GM18858 (cell line): ENCODE measurements at regions not wholly inside any gene's neighbourhood (a gene's known extent, or its start where the extent isn't known, plus 50 kb on each side); places are given as distances from the start of the nearest gene placed in this dataset.
"Not testable (repeated sequence)": the region's sequence is repeated elsewhere in the genome, so short reads cannot be mapped to it uniquely, and the experiment has no call there.

Source experiments
- ATAC-seq: cut with Tn5 transposase; IDR thresholded peaks from one replicate; pipeline ENCODE4 v1.9.1; 2021; ENCODE audit not compliant: unreplicated experiment

DNA sequence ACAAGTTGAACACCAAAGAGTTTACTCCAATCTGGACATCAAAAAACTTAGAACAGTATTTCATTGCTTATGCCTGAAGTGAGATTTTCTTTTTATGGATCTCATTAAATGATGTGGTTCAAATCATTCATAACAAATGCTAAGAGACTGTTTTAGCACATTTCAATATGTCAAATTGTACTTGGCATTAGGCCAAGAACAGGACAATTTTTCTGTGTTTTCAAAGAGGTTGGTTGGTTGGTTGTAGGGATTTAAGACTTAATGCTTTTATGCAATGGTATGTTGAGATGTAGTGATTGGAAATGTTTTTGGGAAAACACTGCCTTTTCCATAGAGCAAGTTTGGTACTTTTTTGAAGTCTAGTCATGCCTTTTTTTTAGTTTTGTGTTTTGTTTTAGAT lies 510.4 kb downstream of the ZNF674 start:
- no peak for ATAC-seq

DNA sequence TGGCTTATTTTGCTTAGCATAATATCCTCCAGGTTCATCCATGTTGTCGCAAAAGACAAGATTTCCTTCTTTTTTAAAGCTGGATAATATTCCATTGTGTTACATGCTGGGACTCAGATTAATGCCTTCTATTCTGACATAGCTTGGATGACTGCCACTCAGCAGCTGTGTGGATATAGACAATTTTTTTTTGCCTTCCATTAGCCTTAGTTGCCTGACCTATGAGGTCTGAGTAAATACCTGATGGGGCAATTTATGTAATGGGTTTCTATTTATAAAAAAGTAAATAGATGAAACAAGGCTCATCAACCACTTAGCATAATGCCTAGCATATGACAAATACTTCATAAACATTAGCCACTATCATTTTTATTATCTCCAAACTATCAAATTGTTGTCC lies 515.4 kb downstream of the ZNF674 start:
- no peak for ATAC-seq

DNA sequence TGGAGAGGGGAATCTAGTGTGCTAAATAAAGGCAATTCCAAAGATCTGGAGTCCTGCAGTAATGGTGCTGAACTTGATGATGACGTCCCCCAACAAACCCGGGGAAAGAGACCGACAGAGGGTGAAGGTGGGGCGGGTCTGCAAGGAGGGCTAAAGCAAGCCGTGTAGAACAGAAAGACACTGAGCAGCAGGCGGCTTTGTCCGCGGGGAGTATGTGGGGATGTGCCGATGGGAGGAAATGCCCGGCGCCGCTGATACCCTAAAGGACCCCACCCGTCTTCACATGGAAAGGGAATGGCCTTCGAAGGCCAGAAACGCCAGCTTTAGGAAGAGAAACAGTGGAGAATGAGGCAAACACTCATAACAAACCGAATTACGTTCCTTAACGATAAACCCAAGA lies 528.9 kb downstream of the ZNF674 start:
- no peak for ATAC-seq

DNA sequence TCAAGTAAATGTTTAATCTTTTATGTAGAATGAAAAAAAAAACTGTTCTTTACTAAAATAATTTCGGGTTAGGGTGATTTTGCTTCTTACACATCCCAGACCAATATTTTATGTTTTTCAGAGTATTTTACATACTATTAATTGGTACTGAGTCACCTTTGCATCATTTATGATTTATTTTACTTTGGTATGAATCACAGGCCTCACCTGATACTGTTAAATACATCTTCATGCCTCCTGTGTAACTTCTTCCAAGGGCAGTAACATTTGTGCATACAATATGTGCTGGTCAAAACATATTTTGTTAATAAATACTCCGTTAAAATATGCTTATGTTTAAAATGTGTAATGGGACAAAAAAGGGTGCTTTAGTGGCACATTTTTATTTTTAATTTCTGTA lies 529.6 kb downstream of the ZNF674 start:
- no peak for ATAC-seq

DNA sequence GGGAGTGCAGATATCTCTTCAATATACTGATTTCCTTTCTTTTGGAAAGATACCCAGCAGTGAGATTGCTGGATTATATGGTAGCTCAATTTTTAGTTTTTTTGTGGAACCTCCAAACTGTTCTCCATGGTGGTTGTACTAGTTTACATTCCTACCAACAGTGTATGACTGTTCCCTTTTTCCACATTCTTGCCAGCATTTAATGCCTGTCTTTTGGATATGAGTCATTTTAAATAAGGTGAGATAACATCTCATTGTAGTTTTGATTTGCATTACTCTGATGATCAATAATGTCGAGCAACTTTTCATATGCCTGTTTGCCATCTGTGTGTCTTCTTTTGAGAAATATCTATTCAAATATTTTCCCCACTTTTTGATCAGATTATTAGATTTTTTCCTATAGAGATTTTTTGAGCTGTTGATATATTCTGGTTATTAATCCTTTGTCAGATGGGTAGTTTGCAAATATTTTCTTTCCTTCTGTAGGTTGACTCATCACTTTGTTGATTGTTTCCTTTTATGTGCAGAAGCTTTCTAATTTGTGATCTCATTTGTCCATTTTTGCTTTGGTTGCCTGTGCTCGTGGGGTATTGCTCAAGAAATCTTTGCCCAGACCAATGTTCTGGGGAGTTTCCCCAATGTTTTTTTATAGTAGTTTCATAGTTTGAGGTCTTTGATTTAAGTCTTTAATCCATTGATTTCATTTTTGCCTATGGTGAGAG lies 552.7 kb downstream of the ZNF674 start:
- no peak for ATAC-seq

DNA sequence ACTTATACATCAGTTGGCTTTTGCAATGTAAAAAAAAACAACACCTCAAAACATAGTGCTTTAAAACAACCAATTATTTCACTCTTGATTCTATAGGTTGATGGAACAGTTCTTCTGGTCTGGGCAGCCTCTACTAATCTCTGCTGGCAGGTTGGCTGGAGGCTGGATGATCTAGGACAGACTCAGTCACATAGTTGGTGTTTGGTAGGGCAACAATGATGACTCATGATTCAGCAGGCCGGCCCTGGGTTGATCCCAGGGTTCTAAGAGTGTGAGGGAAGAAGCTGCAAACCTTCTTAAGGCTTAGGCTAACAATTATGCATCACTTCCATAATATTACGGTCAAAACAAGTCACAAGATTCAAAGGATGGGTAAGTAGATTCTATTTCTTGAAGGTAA lies 558.2 kb downstream of the ZNF674 start:
- no peak for ATAC-seq

DNA sequence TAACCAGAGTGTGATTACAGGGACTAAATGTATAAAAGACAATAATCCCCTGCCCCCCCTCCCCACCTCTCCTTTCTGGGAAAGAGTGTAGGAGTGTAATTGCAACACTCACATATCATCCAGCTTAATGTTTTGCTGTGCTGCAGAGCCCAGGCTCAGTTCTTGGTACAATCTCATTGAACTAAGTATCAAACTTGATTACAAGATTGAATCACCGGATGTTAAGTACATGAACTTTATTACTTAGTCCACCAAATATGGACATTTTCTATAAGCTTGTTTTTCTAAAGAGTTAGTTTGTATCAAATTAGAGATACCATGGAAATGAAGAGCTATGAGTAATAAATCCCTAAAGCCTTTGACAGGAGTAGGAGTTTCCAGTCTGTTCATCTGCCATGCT lies 559.1 kb downstream of the ZNF674 start:
- ATAC-seq, result no peak

DNA sequence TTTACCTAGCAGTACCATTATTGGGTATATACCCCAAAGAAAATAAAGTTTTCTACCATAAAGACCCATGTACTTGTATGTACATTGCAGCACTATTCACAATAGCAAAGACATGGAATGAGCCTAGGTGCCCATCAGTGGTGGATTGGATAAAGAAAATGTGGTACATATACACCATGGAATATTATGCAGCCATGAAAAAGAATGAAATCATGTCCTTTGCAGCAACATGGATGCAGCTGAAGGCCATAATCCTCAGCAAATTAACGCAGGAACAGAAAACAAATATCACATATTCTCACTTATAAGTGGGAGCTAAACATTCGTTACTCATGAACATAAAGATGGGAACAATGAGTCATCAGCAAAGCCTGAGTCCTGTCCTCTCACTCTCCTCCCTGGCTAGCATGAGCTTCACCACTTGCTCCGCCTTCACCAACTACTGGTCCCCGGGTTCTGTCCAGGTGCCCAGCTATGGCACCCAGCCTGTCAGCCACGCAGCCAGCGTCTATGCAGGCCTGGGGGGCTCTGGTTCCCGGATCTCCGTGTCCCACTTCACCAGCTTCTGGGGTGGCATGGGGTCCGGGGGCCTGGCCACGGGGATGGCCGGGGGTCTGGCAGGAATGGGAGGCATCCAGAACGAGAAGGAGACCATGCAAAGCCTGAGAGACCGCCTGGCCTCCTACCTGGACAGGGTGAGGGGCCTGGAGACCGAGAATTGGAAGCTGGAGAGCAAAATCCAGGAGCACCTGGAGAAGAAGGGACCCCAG lies 562.1 kb downstream of the ZNF674 start:
- not testable (repeated sequence) for ATAC-seq

DNA sequence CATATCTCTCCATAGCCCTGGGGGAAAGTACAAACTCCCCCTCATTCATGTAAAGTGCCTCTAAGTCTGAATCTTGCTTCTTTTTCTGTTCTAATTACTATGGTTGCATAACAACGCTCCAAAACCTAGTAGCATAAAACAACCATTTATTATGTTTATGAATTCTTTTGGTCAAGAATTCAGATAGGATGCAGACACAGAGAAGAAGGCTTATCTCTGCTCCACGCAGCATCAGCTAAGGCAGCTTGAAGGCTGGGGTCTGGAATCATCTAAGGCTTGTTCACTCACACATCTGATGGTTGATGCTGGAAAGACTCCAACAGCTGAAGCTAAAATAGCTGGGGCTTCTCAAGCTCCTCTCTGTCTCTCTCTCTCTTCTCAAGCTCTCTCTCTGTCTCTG lies 564.5 kb downstream of the ZNF674 start:
- ATAC-seq, result no peak

DNA sequence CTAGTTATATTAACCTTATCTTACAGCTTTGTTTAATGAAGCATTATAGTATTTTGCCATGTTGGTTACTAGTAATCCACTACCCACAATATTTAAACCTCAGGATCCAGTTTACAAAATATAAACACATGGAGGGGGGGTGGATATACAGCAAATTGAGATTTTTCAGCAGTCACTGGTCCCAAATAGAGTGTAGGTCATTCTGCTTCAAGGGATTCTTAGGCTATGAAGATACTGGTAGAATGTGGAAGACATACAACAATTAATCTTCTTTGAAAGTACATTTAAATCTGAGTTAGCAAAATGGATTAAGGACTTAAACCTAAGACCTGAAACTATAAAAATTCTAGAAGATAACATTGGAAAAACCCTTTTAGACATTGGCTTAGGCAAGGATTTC lies 569.6 kb downstream of the ZNF674 start:
- ATAC-seq, result no peak

DNA sequence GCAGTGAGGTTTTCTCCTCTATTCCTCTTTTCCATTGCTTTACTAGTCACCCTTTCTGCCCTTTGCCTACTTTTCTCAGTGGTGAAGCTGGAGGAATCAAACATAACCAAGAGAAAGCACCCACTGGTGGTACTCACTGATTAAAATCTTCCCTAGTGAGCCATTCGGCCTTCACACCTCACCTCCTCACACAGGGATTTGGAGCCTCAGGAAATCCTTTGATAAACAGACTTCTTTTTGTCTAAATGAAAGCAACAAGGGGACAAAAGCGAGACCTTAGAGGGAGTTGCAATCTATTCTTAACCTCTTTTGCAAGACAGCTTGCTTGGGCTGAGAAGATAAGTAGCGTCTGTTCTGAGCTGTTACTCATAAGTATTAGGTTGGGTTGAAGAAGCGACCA lies 572.6 kb downstream of the ZNF674 start:
- ATAC-seq, result no peak

DNA sequence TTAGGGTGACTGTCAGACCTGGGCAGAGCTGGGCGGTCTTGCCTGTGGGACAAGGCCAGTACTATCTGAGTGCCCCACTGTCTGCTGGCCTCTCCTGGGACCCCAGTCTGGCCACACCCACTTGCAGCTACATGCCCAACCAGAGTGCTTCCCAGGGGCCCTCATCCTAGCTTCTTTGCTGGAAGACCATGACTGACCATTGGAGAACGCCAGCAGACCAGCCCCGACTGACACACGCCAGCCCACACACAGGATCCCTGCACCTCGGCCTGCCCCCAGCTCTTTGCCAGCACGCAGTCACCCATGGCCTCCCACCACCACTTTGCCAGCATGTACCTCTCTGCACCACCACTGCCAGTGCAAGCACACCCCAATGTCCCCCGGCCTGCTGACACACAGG lies 585.7 kb downstream of the ZNF674 start:
- ATAC-seq, result no peak

DNA sequence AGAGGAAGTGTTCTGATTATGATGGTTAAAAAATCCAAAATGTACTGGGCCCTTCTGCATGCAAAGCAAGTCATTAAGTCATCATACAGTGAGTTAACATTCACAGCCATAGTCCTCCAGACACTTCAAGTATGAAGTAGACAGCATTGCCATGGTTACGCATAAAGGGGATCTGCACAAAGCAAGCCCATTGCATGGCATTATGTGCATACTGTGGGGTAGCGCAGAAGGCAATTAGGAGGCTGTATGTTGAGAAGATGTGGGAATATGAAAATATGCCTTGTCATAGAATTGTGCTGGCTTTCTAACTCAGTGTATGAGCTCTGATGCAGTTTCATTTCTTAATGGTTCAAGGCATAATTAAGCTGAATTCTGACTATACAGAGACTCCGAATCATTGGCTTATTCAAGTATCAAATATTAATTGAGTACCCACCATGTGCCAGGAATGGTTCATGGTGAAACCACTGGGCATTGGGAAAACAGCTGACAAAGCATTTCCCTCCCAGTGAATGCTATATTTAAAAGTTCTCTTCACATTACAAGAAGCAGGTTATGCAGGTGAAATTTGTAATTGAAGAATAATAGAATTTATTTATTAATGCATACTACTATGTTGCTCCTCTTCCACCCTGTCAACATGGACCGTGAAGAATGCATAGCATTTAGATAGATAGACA lies 588.9 kb downstream of the ZNF674 start:
- ATAC-seq, result no peak

DNA sequence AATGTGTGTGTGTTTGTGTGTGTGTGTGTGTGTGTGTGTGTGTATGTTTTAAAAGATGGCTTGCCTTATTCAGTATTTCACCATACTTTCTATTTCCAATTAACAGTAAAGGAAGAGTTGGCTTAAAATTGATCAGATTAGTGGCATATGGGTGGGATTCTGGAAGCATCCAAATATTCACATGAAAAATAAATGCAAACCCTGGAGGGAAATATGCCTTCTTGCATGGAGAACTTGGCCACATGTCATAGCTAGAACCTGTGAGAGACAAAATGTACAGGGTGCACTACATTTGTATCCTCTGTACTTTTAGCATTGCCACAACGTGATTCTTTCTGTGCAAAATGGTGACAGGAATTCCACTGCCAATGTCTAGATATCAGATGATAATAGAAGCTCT lies 589.6 kb downstream of the ZNF674 start:
- ATAC-seq, result no peak

DNA sequence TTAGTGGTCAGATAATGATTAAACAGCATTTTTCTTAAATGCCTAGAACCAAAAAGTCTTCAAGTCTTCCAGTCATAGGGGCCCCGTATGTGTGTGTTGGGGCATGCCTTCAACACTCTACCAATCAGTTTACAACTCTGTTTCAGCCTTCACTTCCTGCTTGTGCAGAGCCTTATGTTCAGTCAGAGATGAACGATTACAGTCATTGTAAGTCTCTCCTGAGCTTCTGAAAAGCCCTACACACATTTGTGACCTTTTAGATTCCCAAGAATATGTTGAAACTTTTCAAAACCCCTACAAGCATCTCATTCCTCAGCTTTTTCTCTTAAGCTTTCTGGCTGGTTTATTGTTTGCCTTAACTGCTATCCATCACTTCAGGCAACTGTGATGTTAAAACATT lies 591.2 kb downstream of the ZNF674 start:
- no peak for ATAC-seq

DNA sequence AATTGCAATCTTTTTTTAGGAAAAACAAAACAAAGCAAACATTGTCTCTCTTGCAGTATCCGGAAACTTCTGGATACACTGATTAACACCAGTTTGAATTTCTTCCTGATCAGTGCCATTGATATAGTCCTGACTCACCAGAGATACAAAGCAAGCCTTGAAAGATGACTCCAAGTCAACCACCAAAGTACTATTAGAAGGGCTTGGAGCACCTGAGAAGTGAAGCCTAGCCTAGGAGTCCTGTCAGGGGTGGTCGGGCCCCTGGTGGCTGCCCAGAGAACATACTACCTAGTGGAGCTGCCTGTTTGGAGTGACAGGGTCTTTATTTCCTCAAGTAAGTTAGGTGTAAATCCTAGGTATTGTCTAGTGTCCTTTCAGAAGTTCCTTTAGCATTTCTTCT lies 593.2 kb downstream of the ZNF674 start:
- no peak for ATAC-seq

DNA sequence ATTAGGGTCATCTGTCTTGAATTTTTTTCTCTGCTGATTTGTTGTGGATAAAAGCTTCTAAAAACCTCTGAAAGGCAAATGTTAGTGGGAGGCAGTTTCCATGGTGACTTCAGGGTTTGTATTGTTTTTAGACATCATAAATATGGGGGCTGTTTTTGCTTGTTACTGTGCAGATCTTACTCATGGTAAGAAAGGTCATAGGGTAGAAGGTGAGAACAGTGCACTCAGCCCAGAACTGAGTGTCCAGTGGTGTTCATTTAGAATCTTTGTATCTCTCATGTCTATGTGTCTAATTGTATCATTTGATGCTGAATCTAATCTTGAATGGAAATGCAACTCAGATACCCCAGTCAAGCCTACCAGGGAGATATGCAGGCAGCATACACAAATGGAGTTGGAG lies 609.8 kb downstream of the ZNF674 start:
- no peak for ATAC-seq

DNA sequence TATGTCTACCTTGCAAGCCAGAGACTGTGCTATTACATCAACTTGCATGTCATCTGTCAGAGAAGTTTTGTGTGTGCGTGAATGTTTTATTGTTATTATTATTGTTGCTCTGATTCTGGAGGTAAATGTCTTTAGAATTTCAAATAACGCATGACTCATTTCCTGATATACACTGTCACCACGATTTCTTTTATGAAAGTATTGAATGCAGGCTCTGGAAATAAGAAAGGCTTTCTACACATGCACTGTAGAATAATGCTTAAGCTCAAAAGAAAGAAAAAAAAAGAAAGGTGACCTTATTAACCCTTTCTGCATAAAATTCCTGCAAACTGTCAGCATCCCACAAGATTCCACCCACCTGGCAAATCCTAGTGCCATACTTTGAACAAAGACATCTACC lies 632.9 kb downstream of the ZNF674 start:
- ATAC-seq, result no peak

DNA sequence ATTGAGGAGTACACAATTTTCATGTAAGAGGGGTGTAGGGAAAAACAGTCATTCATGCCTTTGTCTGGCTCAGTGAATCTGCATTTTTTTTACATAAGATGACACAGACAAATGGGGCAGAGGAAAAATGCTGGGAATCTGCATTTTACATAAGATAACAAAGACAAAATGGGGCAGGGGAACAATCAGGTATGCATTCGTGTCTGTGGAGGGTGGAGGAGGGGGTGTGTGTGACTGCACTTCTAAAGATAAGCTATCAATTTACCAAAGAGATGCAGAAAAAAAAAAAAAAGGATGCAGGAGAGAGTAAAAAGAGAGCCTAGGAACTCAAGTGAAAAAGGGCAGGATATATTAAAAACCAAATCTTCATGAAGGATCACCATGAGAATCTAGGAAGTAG lies 637.4 kb downstream of the ZNF674 start:
- ATAC-seq, result no peak

DNA sequence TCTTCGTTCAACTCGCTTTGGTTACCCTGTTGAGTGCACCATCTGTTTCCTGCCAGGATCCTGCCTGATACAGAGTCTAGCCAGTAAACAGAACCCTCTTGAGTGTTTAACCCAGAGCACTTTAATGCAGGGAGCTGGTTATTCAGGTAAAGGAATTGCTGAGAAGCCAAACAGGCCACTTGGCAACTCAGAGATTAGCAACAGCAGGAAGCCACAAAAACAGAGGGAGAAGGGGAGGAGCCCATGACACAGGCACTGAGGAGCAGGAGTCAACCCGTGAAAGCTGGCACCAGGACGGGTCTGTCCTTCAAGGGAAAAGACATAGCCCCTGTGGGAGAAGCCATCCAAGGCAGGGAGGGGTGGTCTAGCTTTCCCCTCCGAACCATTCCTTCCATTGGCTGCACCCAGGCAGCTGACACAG lies 641.4 kb downstream of the ZNF674 start:
- no peak for ATAC-seq

DNA sequence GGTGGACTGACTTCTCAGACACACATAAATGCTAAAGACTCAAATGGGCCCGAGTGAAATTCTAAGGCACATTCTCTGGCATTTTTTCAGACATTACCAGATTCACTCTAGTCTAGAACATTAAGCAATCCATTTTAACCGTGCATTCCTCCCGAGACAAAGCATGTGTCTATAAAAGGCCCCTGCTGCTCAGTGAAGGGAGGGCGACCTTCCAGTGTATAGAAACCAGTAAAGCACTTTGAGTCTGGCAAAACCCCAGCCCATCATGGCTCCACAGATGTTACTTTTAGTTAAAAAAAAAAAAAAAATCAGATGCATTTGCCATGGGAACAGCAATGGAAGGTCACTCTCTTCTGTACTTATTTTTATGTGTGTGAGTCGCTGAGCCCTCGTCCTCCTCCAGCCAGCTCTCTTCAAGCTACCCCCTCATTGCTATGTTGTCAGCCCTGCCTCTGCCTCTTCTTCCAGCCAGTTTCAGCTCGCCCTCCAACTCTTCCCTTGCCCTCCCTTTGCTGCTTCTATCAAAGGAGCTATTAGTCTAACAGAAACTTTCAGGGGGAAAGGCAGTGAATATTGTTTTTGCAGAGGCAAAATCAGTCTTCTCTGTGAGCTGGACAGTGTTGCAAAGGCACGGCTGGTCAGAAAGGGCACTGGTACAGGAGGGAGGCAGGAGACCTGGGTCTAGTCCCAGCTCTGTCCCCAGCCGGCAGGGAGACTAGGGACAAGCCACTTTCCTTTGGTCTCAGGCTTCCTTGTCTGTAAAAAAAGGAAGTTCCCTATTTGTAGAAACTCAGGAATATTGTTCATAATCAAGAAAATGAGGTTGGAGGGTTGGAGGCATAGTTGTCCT lies 644.2 kb downstream of the ZNF674 start:
- no peak for ATAC-seq
